ENCODE measurements at regions not wholly inside any gene's neighbourhood (a gene's known extent, or its start where the extent isn't known, plus 50 kb on each side); places are given as distances from the start of the nearest gene placed in this dataset. TPM values are rescaled to one million over a fixed set of nuclear protein-coding genes. Genes with fewer than 3 reads are reported as not detected.

Small RNAs in the stretch of these regions (small RNA-seq; reads per million reads assigned to genes)
- not detected for gene AC174048.1 (ENCODE audit: insufficient read length, low read depth, low replicate concordance)
- not detected for gene RF00561 (ENCODE audit: insufficient read length, low read depth, low replicate concordance)

All from B cell (primary cell).